NK-92 (cell line): ENCODE measurements at regions not wholly inside any gene's neighbourhood (a gene's known extent, or its start where the extent isn't known, plus 50 kb on each side); places are given as distances from the start of the nearest gene placed in this dataset.
"Not testable (repeated sequence)": the region's sequence is repeated elsewhere in the genome, so short reads cannot be mapped to it uniquely, and the experiment has no call there.

Experiments
- DNase-seq: peaks from one replicate; lab custom pipeline; 2025; ENCODE audit not compliant: unreplicated experiment; lab: John Stamatoyannopoulos, UW

- no peak for DNase-seq
These were observed 223.6 kb downstream of the GATA3 start for GRCh38 chr10:8278099-8278498.

GRCh38 chr10:8279598-8279997 lies 225.1 kb downstream of the GATA3 start:
- DNase-seq = no peak

GRCh38 chr10:8280946-8281345 lies 226.5 kb downstream of the GATA3 start:
- DNase-seq = no peak

GRCh38 chr10:8282340-8282739 lies 227.9 kb downstream of the GATA3 start:
- no peak for DNase-seq

GRCh38 chr10:8283166-8283905 lies 228.8 kb downstream of the GATA3 start:
- no peak for DNase-seq

GRCh38 chr10:8283986-8284385 lies 229.5 kb downstream of the GATA3 start:
- no peak for DNase-seq

- not testable (repeated sequence) for DNase-seq
These were observed 231.5 kb downstream of the GATA3 start for GRCh38 chr10:8285970-8286369.

GRCh38 chr10:8288600-8288999 lies 234.1 kb downstream of the GATA3 start:
- no peak for DNase-seq

- no peak for DNase-seq
These were observed 234.9 kb downstream of the GATA3 start for GRCh38 chr10:8289186-8289924.

GRCh38 chr10:8294779-8295178 lies 240.3 kb downstream of the GATA3 start:
- no peak for DNase-seq

- no peak for DNase-seq
These were observed 240.8 kb downstream of the GATA3 start for GRCh38 chr10:8295311-8295710.

GRCh38 chr10:8296090-8296733 lies 241.7 kb downstream of the GATA3 start:
- DNase-seq = no peak

GRCh38 chr10:8296734-8297101 lies 242.2 kb downstream of the GATA3 start:
- no peak for DNase-seq

GRCh38 chr10:8297107-8297506 lies 242.6 kb downstream of the GATA3 start:
- DNase-seq = no peak

GRCh38 chr10:8297959-8298358 lies 243.5 kb downstream of the GATA3 start:
- no peak for DNase-seq

GRCh38 chr10:8298896-8299570 lies 244.5 kb downstream of the GATA3 start:
- DNase-seq = no peak

- no peak for DNase-seq
These were observed 246.4 kb downstream of the GATA3 start for GRCh38 chr10:8300925-8301324.

GRCh38 chr10:8301333-8301732 lies 246.8 kb downstream of the GATA3 start:
- no peak for DNase-seq

GRCh38 chr10:8301831-8302230 lies 247.3 kb downstream of the GATA3 start:
- DNase-seq = no peak

GRCh38 chr10:8302565-8302964 lies 248.1 kb downstream of the GATA3 start:
- DNase-seq = no peak

- no peak for DNase-seq
These were observed 250.4 kb downstream of the GATA3 start for GRCh38 chr10:8304861-8305260.
